Vagina (tissue), 2 donors: ENCODE measurements at regions not wholly inside any gene's neighbourhood (a gene's known extent, or its start where the extent isn't known, plus 50 kb on each side); places are given as distances from the start of the nearest gene placed in this dataset.
"Not testable (repeated sequence)": the region's sequence is repeated elsewhere in the genome, so short reads cannot be mapped to it uniquely, and the experiment has no call there.

Source experiments
- POLR2A ChIP-seq, 2 donors: fragments of 450-650 bp; IDR thresholded peaks; one replicate each; pipeline ENCODE4 v1.6.1; 2017; ENCODE audit warnings: antibody characterized with exemption in 2 of 2, mild to moderate bottlenecking in 2 of 2, moderate library complexity in 2 of 2
- POLR2AphosphoS5 ChIP-seq, 2 donors: sonication (generic); formaldehyde crosslinking; IDR thresholded peaks; one replicate each; pipeline ENCODE4 v1.9.0; 2017; ENCODE audit warnings: antibody characterized with exemption in 2 of 2, mild to moderate bottlenecking in 2 of 2, low read depth in 1 of 2; ENCODE audit not compliant: insufficient read depth in 1 of 2
- TF ChIP-seq, protein P1 (sequence below), 3 experiments: fragments of 450-650 bp in 2 of 3; fragments of 200-600 bp in 1 of 3; sonication (generic) in 1 of 3; IDR thresholded peaks; one replicate each; pipeline ENCODE4 v1.5.1; 2017 to 2019; ENCODE audit warnings: antibody characterized with exemption in 3 of 3, mild to moderate bottlenecking in 2 of 3, moderate library complexity in 2 of 3

DNA sequence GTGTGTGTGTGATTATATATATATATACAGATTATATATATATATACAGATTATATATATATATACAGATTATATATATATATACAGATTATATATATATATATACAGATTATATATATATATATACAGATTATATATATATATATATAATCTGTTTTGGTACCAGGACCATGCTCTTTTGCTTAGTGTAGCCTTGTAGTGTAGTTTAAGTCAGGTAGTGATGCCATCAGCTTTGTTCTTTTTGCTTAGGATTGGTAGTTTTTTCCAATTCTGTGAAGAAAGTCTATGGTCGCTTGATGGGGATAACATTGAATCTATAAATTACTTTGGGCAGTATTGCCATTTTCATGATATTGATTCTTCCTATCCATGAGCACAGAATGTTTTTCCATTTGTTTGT, 318.5 kb upstream of the SETBP1 start:
- TF ChIP-seq, protein P1, sequence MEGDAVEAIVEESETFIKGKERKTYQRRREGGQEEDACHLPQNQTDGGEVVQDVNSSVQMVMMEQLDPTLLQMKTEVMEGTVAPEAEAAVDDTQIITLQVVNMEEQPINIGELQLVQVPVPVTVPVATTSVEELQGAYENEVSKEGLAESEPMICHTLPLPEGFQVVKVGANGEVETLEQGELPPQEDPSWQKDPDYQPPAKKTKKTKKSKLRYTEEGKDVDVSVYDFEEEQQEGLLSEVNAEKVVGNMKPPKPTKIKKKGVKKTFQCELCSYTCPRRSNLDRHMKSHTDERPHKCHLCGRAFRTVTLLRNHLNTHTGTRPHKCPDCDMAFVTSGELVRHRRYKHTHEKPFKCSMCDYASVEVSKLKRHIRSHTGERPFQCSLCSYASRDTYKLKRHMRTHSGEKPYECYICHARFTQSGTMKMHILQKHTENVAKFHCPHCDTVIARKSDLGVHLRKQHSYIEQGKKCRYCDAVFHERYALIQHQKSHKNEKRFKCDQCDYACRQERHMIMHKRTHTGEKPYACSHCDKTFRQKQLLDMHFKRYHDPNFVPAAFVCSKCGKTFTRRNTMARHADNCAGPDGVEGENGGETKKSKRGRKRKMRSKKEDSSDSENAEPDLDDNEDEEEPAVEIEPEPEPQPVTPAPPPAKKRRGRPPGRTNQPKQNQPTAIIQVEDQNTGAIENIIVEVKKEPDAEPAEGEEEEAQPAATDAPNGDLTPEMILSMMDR (IDR thresholded peaks at IDR 0.05): not testable (repeated sequence)
- not testable (repeated sequence) for TF ChIP-seq POLR2A (IDR thresholded peaks at IDR 0.05); POLR2AphosphoS5 (IDR thresholded peaks at IDR 0.05; ENCODE audit: insufficient read depth in 1 of 2, low read depth in 1 of 2)
